ENCODE measurements at regions not wholly inside any gene's neighbourhood (a gene's known extent, or its start where the extent isn't known, plus 50 kb on each side); places are given as distances from the start of the nearest gene placed in this dataset.

DNA sequence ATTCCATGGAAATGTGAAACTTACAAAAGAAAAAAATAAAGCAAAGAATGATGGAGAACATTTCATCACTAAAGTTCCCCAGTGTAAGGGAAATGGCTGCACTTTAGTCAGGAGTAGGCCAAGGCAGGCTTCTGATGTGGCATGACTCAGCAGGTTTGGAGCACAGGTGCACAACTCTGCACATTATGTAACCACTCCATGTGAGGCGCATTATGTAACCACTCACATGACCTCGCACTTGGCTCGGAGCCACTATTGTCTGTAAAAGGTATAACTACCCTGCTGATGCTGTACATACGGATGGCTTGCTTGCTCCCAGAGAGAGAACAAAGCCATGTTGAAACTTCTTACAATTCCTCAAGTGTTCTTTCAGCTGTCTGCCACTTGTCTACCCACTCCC lies 727.6 kb downstream of the TRAM1L1 start:
- no peak for TF ChIP-seq MTA1 (CRISPR knock-in tag; IDR thresholded peaks at IDR 0.05; ENCODE audit: borderline replicate concordance)
- TF ChIP-seq HDAC2 (CRISPR knock-in tag; IDR thresholded peaks at IDR 0.05): no peak

Data from HepG2 (cell line).